WTC11 (cell line): ENCODE measurements at regions not wholly inside any gene's neighbourhood (a gene's known extent, or its start where the extent isn't known, plus 50 kb on each side); places are given as distances from the start of the nearest gene placed in this dataset.

ENCODE experiments used
- ATAC-seq: fragments of 200-7000 bp; cut with Tn5 transposase; 2 replicates; pipeline ENCODE4 v1.10.0; 2021; ENCODE audit warnings: mild to moderate bottlenecking, moderate library complexity
- CTCF ChIA-PET: fragments of 300-600 bp; sonication (Branson Sonifier 250); formaldehyde crosslinking; loops from one replicate; lab custom pipeline; 2021; ENCODE audit warnings: antibody characterized with exemption; lab: Charles Lee
- POLR2A ChIA-PET: fragments of 350-600 bp; sonication (Branson Sonifier 250); formaldehyde crosslinking; loops from one replicate; lab custom pipeline; 2021; ENCODE audit warnings: antibody characterized with exemption; lab: Charles Lee
- DNase-seq: peaks from one replicate; pipeline ENCODE4 v3.0.0; 2021; ENCODE audit warnings: low spot score
- H3K27ac Mint-ChIP-seq: 2 replicates; pipeline ENCODE4 v1.8.0; 2021; ENCODE audit warnings: mixed read lengths
- H3K27me3 Mint-ChIP-seq: 2 replicates; pipeline ENCODE4 v1.8.0; 2021; ENCODE audit warnings: low read depth, mild to moderate bottlenecking, moderate library complexity, mixed read lengths
- H3K36me3 Mint-ChIP-seq: 2 replicates; pipeline ENCODE4 v1.8.0; 2021; ENCODE audit warnings: mixed read lengths
- H3K4me1 Mint-ChIP-seq: 2 replicates; pipeline ENCODE4 v1.8.0; 2022; ENCODE audit warnings: mixed read lengths
- H3K4me3 Mint-ChIP-seq: 2 replicates; pipeline ENCODE4 v1.8.0; 2021; ENCODE audit warnings: mild to moderate bottlenecking, moderate library complexity, mixed read lengths
- H3K9me3 Mint-ChIP-seq: 2 replicates; pipeline ENCODE4 v1.8.0; 2021; ENCODE audit warnings: mixed read lengths
- AFF4 ChIP-seq: sonication (generic); formaldehyde crosslinking; IDR thresholded peaks from 2 replicates; pipeline ENCODE4 v1.8.1; 2023; ENCODE audit warnings: mild to moderate bottlenecking, missing genetic modification reagents, borderline replicate concordance
- ATF1 ChIP-seq: sonication (generic); formaldehyde crosslinking; IDR thresholded peaks from 2 replicates; pipeline ENCODE4 v1.8.1; 2023; ENCODE audit warnings: mild to moderate bottlenecking, moderate library complexity, missing genetic modification reagents
- ATF3 ChIP-seq: sonication (generic); formaldehyde crosslinking; conservative IDR thresholded peaks from 2 replicates; pipeline ENCODE4 v1.8.1; 2022; ENCODE audit warnings: mild to moderate bottlenecking, missing genetic modification reagents
- CTCF ChIP-seq: fragments of 200-600 bp; IDR thresholded peaks from 2 replicates; pipeline ENCODE4 v1.8.0; 2022; ENCODE audit warnings: antibody characterized with exemption
- E2F5 ChIP-seq: sonication (generic); formaldehyde crosslinking; IDR thresholded peaks from 2 replicates; pipeline ENCODE4 v1.8.1; 2022; ENCODE audit warnings: mild to moderate bottlenecking, moderate library complexity, missing genetic modification reagents
- ERG ChIP-seq: fragments of 250-450 bp; sonication (Bioruptor Pico); IDR thresholded peaks from 2 replicates; pipeline ENCODE4 v1.8.0; 2021; ENCODE audit warnings: mild to moderate bottlenecking
- FOXJ3 ChIP-seq: sonication (generic); formaldehyde crosslinking; IDR thresholded peaks from 2 replicates; pipeline ENCODE4 v1.9.0; 2021; ENCODE audit warnings: missing genetic modification reagents, mild to moderate bottlenecking, borderline replicate concordance
- FOXP1 ChIP-seq: sonication (generic); formaldehyde crosslinking; IDR thresholded peaks from 2 replicates; pipeline ENCODE4 v1.8.0; 2022; ENCODE audit warnings: missing genetic modification reagents, mild to moderate bottlenecking, moderate library complexity, borderline replicate concordance
- FOXP4 ChIP-seq: sonication (generic); formaldehyde crosslinking; IDR thresholded peaks from 2 replicates; pipeline ENCODE4 v1.8.0; 2022; ENCODE audit warnings: mild to moderate bottlenecking, missing genetic modification reagents
- JUN ChIP-seq: sonication (generic); formaldehyde crosslinking; IDR thresholded peaks from 2 replicates; pipeline ENCODE4 v1.8.0; 2023; ENCODE audit warnings: mild to moderate bottlenecking, missing genetic modification reagents
- KAT7 ChIP-seq: sonication (generic); formaldehyde crosslinking; IDR thresholded peaks from 2 replicates; pipeline ENCODE4 v1.8.1; 2023; ENCODE audit warnings: missing genetic modification reagents, mild to moderate bottlenecking, borderline replicate concordance
- NFE2L1 ChIP-seq: sonication (generic); formaldehyde crosslinking; IDR thresholded peaks from 2 replicates; pipeline ENCODE4 v1.8.1; 2023; ENCODE audit warnings: missing genetic modification reagents
- NR1H2 ChIP-seq: sonication (generic); formaldehyde crosslinking; IDR thresholded peaks from 2 replicates; pipeline ENCODE4 v1.9.0; 2021; ENCODE audit warnings: mild to moderate bottlenecking, moderate library complexity, missing genetic modification reagents
- OVOL2 ChIP-seq: fragments of 250-450 bp; sonication (Bioruptor Pico); IDR thresholded peaks from 2 replicates; pipeline ENCODE4 v1.9.0; 2021; ENCODE audit warnings: mild to moderate bottlenecking, borderline replicate concordance
- PRRX2 ChIP-seq: fragments of 250-450 bp; sonication (Bioruptor Pico); IDR thresholded peaks from 2 replicates; pipeline ENCODE4 v1.8.0; 2021; ENCODE audit warnings: mild to moderate bottlenecking
- SOX15 ChIP-seq: fragments of 250-450 bp; sonication (Bioruptor Pico); IDR thresholded peaks from 2 replicates; pipeline ENCODE4 v1.9.0; 2021; ENCODE audit warnings: mild to moderate bottlenecking
- ZNF232 ChIP-seq: sonication (generic); formaldehyde crosslinking; IDR thresholded peaks from 2 replicates; pipeline ENCODE4 v1.8.0; 2022; ENCODE audit warnings: mild to moderate bottlenecking, missing genetic modification reagents
- ZNF423 ChIP-seq: fragments of 250-450 bp; sonication (Bioruptor Pico); IDR thresholded peaks from 2 replicates; pipeline ENCODE4 v2.1.2; 2022; ENCODE audit warnings: mild to moderate bottlenecking, moderate library complexity
- ZNF532 ChIP-seq: fragments of 250-450 bp; sonication (Bioruptor Pico); IDR thresholded peaks from 2 replicates; pipeline ENCODE4 v1.9.0; 2021; ENCODE audit warnings: mild to moderate bottlenecking, borderline replicate concordance

GRCh38 chr11:70496591-70497535, 98.5 kb downstream of the CTTN start (continued):
- TF ChIP-seq ZNF532 (CRISPR knock-in tag) (no peak), PRRX2 (CRISPR knock-in tag) (no peak)

- DNase-seq, result no peak
- TF ChIP-seq AFF4 (CRISPR knock-in tag) (no peak), OVOL2 (no peak), ATF1 (CRISPR knock-in tag) (no peak), KAT7 (CRISPR knock-in tag) (no peak), FOXP4 (no peak), FOXJ3 (no peak), SOX15 (no peak), ZNF232 (CRISPR knock-in tag) (no peak), ERG (CRISPR knock-in tag) (no peak), E2F5 (no peak), ATF3 (CRISPR knock-in tag) (no peak), ZNF423 (CRISPR knock-in tag) (no peak), NR1H2 (CRISPR knock-in tag) (no peak), CTCF (no peak), FOXP1 (no peak), JUN (CRISPR knock-in tag) (no peak), NFE2L1 (CRISPR knock-in tag) (no peak)
Observed at GRCh38 chr11:70497536-70498075, 99.3 kb downstream of the CTTN start.

More at GRCh38 chr11:70497536-70498075, 99.3 kb downstream of the CTTN start:
- Mint-ChIP-seq H3K4me3 (no peak overlapping the region), H3K36me3 (no peaks in the 10 kb centered on the region; the same call in none of the 2 replicates), H3K4me1 (no peaks in the 10 kb centered on the region), H3K27ac (peak overlapping the region; percentile 19; the same call in 1 of the 2 replicates), H3K27me3 (no peaks in the 10 kb centered on the region), H3K9me3 (no peaks in the 10 kb centered on the region)
- ChIA-PET CTCF (interaction anchor here (1.1 kb wide), 1 partner anchor 13 kb away, joined by 4 read pairs; no protein-coding TSS in a partner anchor), POLR2A (no interaction called here)
- ATAC-seq, result no peak
